Endothelial cell of umbilical vein (primary cell): ENCODE measurements at regions not wholly inside any gene's neighbourhood (a gene's known extent, or its start where the extent isn't known, plus 50 kb on each side); places are given as distances from the start of the nearest gene placed in this dataset.
A peak's percentile ranks its signal among the peaks of the same experiment; 100 is the strongest.

Source experiments
- BruUV-seq: library from RNA; stranded (reverse); fragments of 400-500 nt; replicated peaks from 2 replicates; lab custom pipeline; 2021; lab: Mats Ljungman, UMichigan
- CTCF ChIA-PET: fragments of 300-600, 350-600 bp; sonication (Branson Sonifier 250); formaldehyde crosslinking; loops from one replicate; lab custom pipeline; 2021; ENCODE audit warnings: antibody characterized with exemption, inconsistent platforms; lab: Charles Lee
- POLR2A ChIA-PET: fragments of 300-600, 350-600 bp; sonication (Branson Sonifier 250); formaldehyde crosslinking; loops from one replicate; lab custom pipeline; 2021; ENCODE audit warnings: antibody characterized with exemption, inconsistent platforms; lab: Charles Lee
- DNase-seq: peaks from one replicate; pipeline ENCODE4 v3.0.0-alpha.2; 2011; ENCODE audit warnings: low read depth, low spot score
- FAIRE-seq: peaks from 2 replicates; lab custom pipeline; 2011; peaks lifted over from hg19 to GRCh38; lab: Jason Lieb, UNC
- H2AFZ ChIP-seq: 2 replicates; pipeline ENCODE4 v1.6.0; 2012; ENCODE audit warnings: low read depth, low read length, control low read depth, inconsistent platforms
- H3K27ac ChIP-seq: 2 replicates; pipeline ENCODE4 v1.5.1; 2011; ENCODE audit warnings: low read depth, mild to moderate bottlenecking, control low read depth, low read length, moderate library complexity; ENCODE audit not compliant: insufficient read depth
- H3K27me3 ChIP-seq, 2 experiments: 2 replicates each; pipeline versions ENCODE4 v1.6.0 to v1.6.1; 2011; ENCODE audit warnings: low read length in 2 of 2, mixed read lengths in 1 of 2; ENCODE audit not compliant: control insufficient read depth in 2 of 2, insufficient read depth in 2 of 2
- H3K36me3 ChIP-seq, 2 experiments: 2 replicates in 1 of 2; 3 replicates in 1 of 2; pipeline ENCODE4 v1.5.1; 2011; ENCODE audit warnings: low read length in 2 of 2, mild to moderate bottlenecking in 1 of 2, moderate library complexity in 1 of 2; ENCODE audit not compliant: control insufficient read depth in 2 of 2, insufficient read depth in 2 of 2; ENCODE audit errors: extremely low read depth in 1 of 2
- H3K4me1 ChIP-seq: 3 replicates; pipeline ENCODE4 v1.5.1; 2011; ENCODE audit warnings: mild to moderate bottlenecking, low read length; ENCODE audit not compliant: control insufficient read depth, insufficient read depth; ENCODE audit errors: extremely low read depth
- H3K4me2 ChIP-seq: 2 replicates; pipeline ENCODE4 v1.6.1; 2011; ENCODE audit warnings: low read length, control low read depth, mixed read lengths; ENCODE audit not compliant: insufficient read depth
- H3K4me3 ChIP-seq, 3 experiments: fragments of 200-600 bp in 1 of 3; sonication (generic), shearing (Covaris generic) in 1 of 3; replicated peaks in 1 of 3; 2 replicates each; pipeline ENCODE4 v1.5.1; 2011 to 2016; ENCODE audit warnings: control low read depth in 3 of 3, low read length in 3 of 3, mild to moderate bottlenecking in 2 of 3, inconsistent platforms in 1 of 3, low read depth in 1 of 3, moderate library complexity in 1 of 3; ENCODE audit not compliant: insufficient read depth in 1 of 3
- H3K79me2 ChIP-seq: 2 replicates; pipeline ENCODE4 v1.6.0; 2012; ENCODE audit warnings: low read length, inconsistent platforms; ENCODE audit not compliant: control insufficient read depth, insufficient read depth
- H3K9ac ChIP-seq: replicated peaks from 2 replicates; pipeline ENCODE3; 2011; ENCODE audit warnings: low read length, control low read depth; ENCODE audit not compliant: insufficient read depth; ENCODE audit errors: extremely low read depth
- H3K9me1 ChIP-seq: replicated peaks from 3 replicates; pipeline ENCODE4 v1.6.0; 2011; ENCODE audit warnings: mild to moderate bottlenecking, low read length; ENCODE audit not compliant: control insufficient read depth, insufficient read depth; ENCODE audit errors: extremely low read depth
- H3K9me3 ChIP-seq: replicated peaks from 2 replicates; pipeline ENCODE4 v1.5.1; 2012; ENCODE audit warnings: low read length, inconsistent platforms; ENCODE audit not compliant: control insufficient read depth, insufficient read depth
- H4K20me1 ChIP-seq: replicated peaks from 2 replicates; pipeline ENCODE3; 2011; ENCODE audit warnings: mild to moderate bottlenecking, low read length; ENCODE audit not compliant: control insufficient read depth, insufficient read depth; ENCODE audit errors: extremely low read depth
- CTCF ChIP-seq, 2 donors: IDR thresholded peaks; 1 replicate in 1 of 2; 2 replicates in 1 of 2; pipeline ENCODE4 v1.5.1; 2011; ENCODE audit warnings: low read length in 2 of 2, mild to moderate bottlenecking in 2 of 2, moderate library complexity in 2 of 2, control low read depth in 1 of 2, inconsistent platforms in 1 of 2, low read depth in 1 of 2; ENCODE audit not compliant: insufficient read depth in 1 of 2; ENCODE audit errors: extremely low read depth in 1 of 2
- GATA2 ChIP-seq: IDR thresholded peaks from 2 replicates; pipeline ENCODE4 v1.7.0; 2011; ENCODE audit warnings: low read depth, mild to moderate bottlenecking, moderate library complexity, mixed read lengths, low read length; ENCODE audit not compliant: insufficient read length, insufficient read depth
- MAX ChIP-seq: IDR thresholded peaks from 2 replicates; pipeline ENCODE4 v1.6.1; 2011; ENCODE audit not compliant: insufficient read depth, insufficient read length
- MYC ChIP-seq: IDR thresholded peaks from one replicate; pipeline ENCODE4 v1.6.1; 2011; ENCODE audit warnings: mild to moderate bottlenecking, low read depth, low read length
- POLR2A ChIP-seq: IDR thresholded peaks from 2 replicates; pipeline ENCODE4 v1.6.1; 2012; ENCODE audit warnings: low read depth, mild to moderate bottlenecking, control low read depth, low read length
- POLR2AphosphoS5 ChIP-seq: IDR thresholded peaks from 2 replicates; pipeline ENCODE4 v1.6.1; 2012; ENCODE audit warnings: low read depth, mild to moderate bottlenecking, control low read depth, low read length, moderate library complexity; ENCODE audit not compliant: insufficient read depth
- dilution Hi-C: fragments of 300-500 bp; cut with MboI; formaldehyde crosslinking; loops from one replicate; pipeline ENCODE4 v1.15.0; 2019; ENCODE audit warnings: low sequenced_read_pairs; ENCODE audit not compliant: extremely low pct_ligation_motif_present
- intact Hi-C: fragments of 100-400 bp; cut with micrococcal nuclease; formaldehyde crosslinking; loops from one replicate; pipeline ENCODE4 v1.10.0; 2022

- intact Hi-C loops = loop anchor here (5.0 to 10.0 kb wide), 4 partner anchors 180 to 753 kb away; partner anchors contain the start of gene KIZ
- no peak overlapping the region for H3K27ac ChIP-seq
- TF ChIP-seq MYC = no peak
- no peak for TF ChIP-seq MAX
- TF ChIP-seq POLR2AphosphoS5 = no peak
- no peak for TF ChIP-seq POLR2A
- ChIA-PET POLR2A (no interaction called here), CTCF (interaction anchor here (1.2 to 6.4 kb wide), 4 partner anchors 184 to 750 kb away, joined by 3 to 29 read pairs (median 7); no protein-coding TSS in a partner anchor)
- H3K9ac ChIP-seq = no peak overlapping the region
- H3K4me2 ChIP-seq = no peak overlapping the region
- BruUV-seq = no TSS peak
- H4K20me1 ChIP-seq = no peaks in the 10 kb centered on the region
- no peaks in the 10 kb centered on the region for H3K9me3 ChIP-seq
- H3K27me3 ChIP-seq = peaks cover 3 to 7% of the 10 kb centered on the region in 2 experiments
- H2AFZ ChIP-seq = no peak overlapping the region
- H3K36me3 ChIP-seq = no peaks in the 10 kb centered on the region
- H3K9me1 ChIP-seq = no peaks in the 10 kb centered on the region
- H3K4me1 ChIP-seq = no peaks in the 10 kb centered on the region
- H3K4me3 ChIP-seq = no peak overlapping the region
- FAIRE-seq (no peak), DNase-seq (no peak)
- H3K79me2 ChIP-seq = no peaks in the 10 kb centered on the region
- dilution Hi-C loops = no loop called here
Measured at GRCh38 chr20:20864351-20865096, 152.1 kb upstream of the RALGAPA2 start.

- TF ChIP-seq CTCF (IDR thresholded peaks at IDR 0.05; ENCODE audit: extremely low read depth in 1 of 2, insufficient read depth in 1 of 2, low read depth in 1 of 2, low read length in 2 of 2) (peak; percentile 89 to 98), GATA2 (no peak)
- Histone ChIP-seq H3K4me3 (no peak overlapping the region), H3K4me1 (no peaks in the 10 kb centered on the region), H3K9me3 (no peaks in the 10 kb centered on the region), H3K36me3 (no peaks in the 10 kb centered on the region), H3K27ac (no peak overlapping the region), H3K9ac (no peak overlapping the region), H4K20me1 (no peaks in the 10 kb centered on the region), H2AFZ (no peak overlapping the region), H3K27me3 (peaks cover 5 to 7% of the 10 kb centered on the region in 2 experiments), H3K79me2 (no peaks in the 10 kb centered on the region), H3K4me2 (no peak overlapping the region), H3K9me1 (no peaks in the 10 kb centered on the region)
- POLR2A ChIA-PET = no interaction called here
- no TSS peak for BruUV-seq
- DNase-seq (peak; percentile 81), FAIRE-seq (peak; percentile 80)
- intact Hi-C loops = loop anchor here (1.0 to 10.0 kb wide), 7 partner anchors 185 to 757 kb away; partner anchors contain the start of gene KIZ
- dilution Hi-C loops = no loop called here
- CTCF ChIA-PET = interaction anchor here (0.5 to 6.4 kb wide), 34 partner anchors 8 to 760 kb away, joined by 3 to 137 read pairs (median 4); partner anchors contain the start of gene KIZ
Measured at GRCh38 chr20:20860078-20860806, 147.8 kb upstream of the RALGAPA2 start.
